ENCODE measurements at regions not wholly inside any gene's neighbourhood (a gene's known extent, or its start where the extent isn't known, plus 50 kb on each side); places are given as distances from the start of the nearest gene placed in this dataset.

DNA sequence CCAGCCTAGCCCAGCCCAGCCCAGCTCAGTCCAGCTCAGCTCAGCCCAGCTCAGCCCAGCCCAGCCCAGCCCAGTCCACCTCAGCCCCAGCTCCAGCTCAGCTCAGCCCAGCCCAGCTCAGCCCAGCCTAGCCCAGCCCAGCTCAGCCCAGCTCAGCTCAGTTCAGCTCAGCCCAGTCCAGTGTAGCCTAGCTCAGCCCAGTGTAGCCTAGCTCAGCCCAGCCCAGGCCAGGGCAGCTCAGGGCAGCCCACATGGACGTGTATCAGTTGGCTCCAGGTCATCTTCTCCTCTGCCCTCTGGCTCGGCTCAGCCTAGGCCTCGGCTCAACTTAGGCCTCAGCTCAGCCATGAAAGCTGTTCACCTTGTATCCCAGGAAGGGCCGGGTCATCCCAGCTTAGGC lies 64.7 kb downstream of the TMEM121 start:
- TF ChIP-seq CTCF (conservative IDR thresholded peaks at IDR 0.05; ENCODE audit: low read depth, low read length) (no peak), EZH2phosphoT487 (IDR thresholded peaks at IDR 0.05; ENCODE audit: borderline replicate concordance, low read length) (no peak)
